ENCODE measurements at regions not wholly inside any gene's neighbourhood (a gene's known extent, or its start where the extent isn't known, plus 50 kb on each side); places are given as distances from the start of the nearest gene placed in this dataset.

DNA sequence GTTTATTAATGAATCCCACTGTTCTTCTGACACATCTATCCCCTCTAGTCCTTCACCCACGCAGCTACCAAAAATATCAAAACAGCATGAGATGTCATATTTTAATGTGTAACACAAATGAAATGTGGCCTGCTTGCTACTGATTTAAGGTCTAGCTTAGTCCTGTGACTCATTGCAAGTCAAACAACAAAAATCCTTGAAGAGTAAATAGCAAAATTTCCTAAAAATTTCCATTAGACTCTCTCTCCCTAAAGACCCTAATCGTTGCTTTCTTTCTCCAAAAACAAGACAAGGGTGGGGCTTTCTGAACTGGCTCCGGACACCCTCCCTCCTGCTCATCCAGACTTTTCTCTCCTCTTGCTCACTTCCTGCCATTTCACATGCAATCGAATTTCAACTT, 99.9 kb upstream of the IPO5 start:
- Mint-ChIP-seq H3K4me3 (ENCODE audit: unreplicated experiment) (no peak overlapping the region), H3K4me1 (ENCODE audit: low read depth, unreplicated experiment) (peaks cover 8% of the 10 kb centered on the region), H3K9me3 (ENCODE audit: unreplicated experiment) (peaks cover 5% of the 10 kb centered on the region), H3K36me3 (ENCODE audit: low read depth, unreplicated experiment) (no peaks in the 10 kb centered on the region), H3K27ac (ENCODE audit: unreplicated experiment) (no peak overlapping the region), H3K27me3 (ENCODE audit: low read depth, unreplicated experiment) (no peaks in the 10 kb centered on the region)
- Histone ChIP-seq H3K4me2 (ENCODE audit: low read length) (no peak overlapping the region), H3K9ac (ENCODE audit: low read length) (no peak overlapping the region), H3K4me1 (ENCODE audit: insufficient read depth, low read length) (peaks cover 10% of the 10 kb centered on the region), H3K27ac (ENCODE audit: low read depth, low read length) (no peak overlapping the region), H2AFZ (ENCODE audit: low read depth, low read length) (no peak overlapping the region), H4K20me1 (ENCODE audit: insufficient read depth, low read length) (no peaks in the 10 kb centered on the region), H3K9me3 (ENCODE audit: insufficient read depth, low read depth, low read length) (no peaks in the 10 kb centered on the region), H3K4me3 (ENCODE audit: insufficient read depth, low read depth, low read length) (no peak overlapping the region), H3K79me2 (ENCODE audit: insufficient read depth, low read length) (no peaks in the 10 kb centered on the region), H3K36me3 (ENCODE audit: insufficient read depth, low read length) (no peaks in the 10 kb centered on the region), H3K27me3 (ENCODE audit: insufficient read depth, low read length) (no peaks in the 10 kb centered on the region)
- FAIRE-seq (no peak), DNase-seq (ENCODE audit: low read depth) (peak; percentile 2)
- no peak for TF ChIP-seq EZH2 (IDR thresholded peaks at IDR 0.05; ENCODE audit: insufficient read depth, low read length)
- TF ChIP-seq, protein P1, sequence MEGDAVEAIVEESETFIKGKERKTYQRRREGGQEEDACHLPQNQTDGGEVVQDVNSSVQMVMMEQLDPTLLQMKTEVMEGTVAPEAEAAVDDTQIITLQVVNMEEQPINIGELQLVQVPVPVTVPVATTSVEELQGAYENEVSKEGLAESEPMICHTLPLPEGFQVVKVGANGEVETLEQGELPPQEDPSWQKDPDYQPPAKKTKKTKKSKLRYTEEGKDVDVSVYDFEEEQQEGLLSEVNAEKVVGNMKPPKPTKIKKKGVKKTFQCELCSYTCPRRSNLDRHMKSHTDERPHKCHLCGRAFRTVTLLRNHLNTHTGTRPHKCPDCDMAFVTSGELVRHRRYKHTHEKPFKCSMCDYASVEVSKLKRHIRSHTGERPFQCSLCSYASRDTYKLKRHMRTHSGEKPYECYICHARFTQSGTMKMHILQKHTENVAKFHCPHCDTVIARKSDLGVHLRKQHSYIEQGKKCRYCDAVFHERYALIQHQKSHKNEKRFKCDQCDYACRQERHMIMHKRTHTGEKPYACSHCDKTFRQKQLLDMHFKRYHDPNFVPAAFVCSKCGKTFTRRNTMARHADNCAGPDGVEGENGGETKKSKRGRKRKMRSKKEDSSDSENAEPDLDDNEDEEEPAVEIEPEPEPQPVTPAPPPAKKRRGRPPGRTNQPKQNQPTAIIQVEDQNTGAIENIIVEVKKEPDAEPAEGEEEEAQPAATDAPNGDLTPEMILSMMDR (IDR thresholded peaks at IDR 0.05; ENCODE audit: insufficient read depth, low read depth, low read length) = no peak

DNA sequence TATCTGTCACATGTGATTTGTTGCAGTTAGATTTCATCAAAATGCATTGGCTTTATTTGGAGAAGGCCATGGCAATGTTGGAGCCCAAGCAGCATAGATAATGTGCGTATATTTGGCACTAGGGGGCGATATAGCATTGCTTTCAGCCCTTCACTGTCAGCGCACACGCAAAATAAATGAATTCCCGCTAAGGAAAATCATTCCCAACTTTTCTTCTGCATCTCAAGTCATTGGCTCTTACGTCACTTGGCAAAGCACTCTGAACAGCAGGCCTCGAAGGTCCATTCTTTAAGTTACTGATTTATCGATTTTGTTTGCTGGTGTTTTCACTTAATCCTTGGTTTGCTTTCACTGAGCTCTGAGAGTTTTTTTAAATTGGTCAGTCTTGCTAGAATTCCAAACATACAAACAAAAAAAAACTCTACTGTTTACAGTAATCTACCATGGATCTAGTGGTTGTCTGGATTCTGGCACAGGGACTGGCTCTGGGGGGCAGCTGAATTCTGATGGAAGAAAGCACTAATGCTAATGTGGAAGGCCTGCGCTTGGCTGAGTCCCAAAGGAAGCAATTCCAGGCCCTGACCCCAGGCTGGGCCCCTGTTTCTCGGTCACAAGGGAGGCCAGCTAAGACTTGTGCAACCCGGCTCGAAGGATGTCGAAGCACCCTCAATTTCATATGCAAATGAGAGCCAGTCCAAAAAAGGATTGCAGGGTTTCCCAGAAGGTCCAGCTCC, 97.7 kb upstream of the IPO5 start:
- no peak overlapping the region for H3K27ac ChIP-seq (ENCODE audit: low read depth, low read length)
- DNase-seq (ENCODE audit: low read depth) = peak; percentile 73
- peak overlapping the region; percentile 36 for H3K4me2 ChIP-seq (ENCODE audit: low read length)
- no peaks in the 10 kb centered on the region for H3K79me2 ChIP-seq (ENCODE audit: insufficient read depth, low read length)
- peaks cover 10% of the 10 kb centered on the region for H3K4me1 ChIP-seq (ENCODE audit: insufficient read depth, low read length)
- Mint-ChIP-seq H3K36me3 (ENCODE audit: low read depth, unreplicated experiment) (no peaks in the 10 kb centered on the region), H3K9me3 (ENCODE audit: unreplicated experiment) (peaks cover 6% of the 10 kb centered on the region), H3K4me3 (ENCODE audit: unreplicated experiment) (no peak overlapping the region), H3K27me3 (ENCODE audit: low read depth, unreplicated experiment) (no peaks in the 10 kb centered on the region), H3K27ac (ENCODE audit: unreplicated experiment) (no peak overlapping the region), H3K4me1 (ENCODE audit: low read depth, unreplicated experiment) (peaks cover 5% of the 10 kb centered on the region)
- no peak overlapping the region for H3K4me3 ChIP-seq (ENCODE audit: insufficient read depth, low read depth, low read length)
- TF ChIP-seq, protein P1 (IDR thresholded peaks at IDR 0.05; ENCODE audit: insufficient read depth, low read depth, low read length) = peak; percentile 96
- TF ChIP-seq EZH2 (IDR thresholded peaks at IDR 0.05; ENCODE audit: insufficient read depth, low read length) = no peak
- H3K36me3 ChIP-seq (ENCODE audit: insufficient read depth, low read length) = no peaks in the 10 kb centered on the region
- peak overlapping the region; percentile 36 for H2AFZ ChIP-seq (ENCODE audit: low read depth, low read length)
- no peaks in the 10 kb centered on the region for H3K9me3 ChIP-seq (ENCODE audit: insufficient read depth, low read depth, low read length)
- H3K9ac ChIP-seq (ENCODE audit: low read length) = peak overlapping the region; percentile 38
- H3K27me3 ChIP-seq (ENCODE audit: insufficient read depth, low read length) = no peaks in the 10 kb centered on the region
- FAIRE-seq = peak; percentile 91
- H4K20me1 ChIP-seq (ENCODE audit: insufficient read depth, low read length) = no peaks in the 10 kb centered on the region

DNA sequence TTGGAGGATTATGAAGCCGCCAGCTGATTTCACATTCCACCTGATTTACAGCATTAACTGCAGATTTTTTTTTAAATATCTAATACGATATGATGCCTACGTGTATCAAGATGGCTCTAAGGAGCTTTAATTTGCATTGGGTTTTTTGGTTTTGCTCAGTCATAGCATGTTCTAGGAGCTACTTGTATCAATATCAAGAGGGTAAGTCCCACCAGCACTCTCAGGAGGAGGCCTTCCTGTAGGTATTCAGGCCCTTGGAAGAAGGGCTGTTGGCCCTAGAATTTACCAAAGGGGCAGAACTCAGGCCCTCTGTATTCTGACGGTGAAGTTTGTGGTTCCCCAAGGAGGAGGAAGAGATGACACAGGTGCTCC, 97.2 kb upstream of the IPO5 start:
- Histone ChIP-seq H2AFZ (ENCODE audit: low read depth, low read length) (no peak overlapping the region), H3K9me3 (ENCODE audit: insufficient read depth, low read depth, low read length) (no peaks in the 10 kb centered on the region), H3K4me1 (ENCODE audit: insufficient read depth, low read length) (peaks cover 10% of the 10 kb centered on the region), H3K4me3 (ENCODE audit: insufficient read depth, low read depth, low read length) (no peak overlapping the region), H3K36me3 (ENCODE audit: insufficient read depth, low read length) (no peaks in the 10 kb centered on the region), H3K4me2 (ENCODE audit: low read length) (no peak overlapping the region), H3K79me2 (ENCODE audit: insufficient read depth, low read length) (no peaks in the 10 kb centered on the region), H4K20me1 (ENCODE audit: insufficient read depth, low read length) (no peaks in the 10 kb centered on the region), H3K9ac (ENCODE audit: low read length) (peak overlapping the region; percentile 38), H3K27me3 (ENCODE audit: insufficient read depth, low read length) (no peaks in the 10 kb centered on the region), H3K27ac (ENCODE audit: low read depth, low read length) (no peak overlapping the region)
- peaks cover 3% of the 10 kb centered on the region for H3K9me3 Mint-ChIP-seq (ENCODE audit: unreplicated experiment)
- no peaks in the 10 kb centered on the region for H3K36me3 Mint-ChIP-seq (ENCODE audit: low read depth, unreplicated experiment)
- no peak overlapping the region for H3K4me3 Mint-ChIP-seq (ENCODE audit: unreplicated experiment)
- DNase-seq (ENCODE audit: low read depth) (no peak), FAIRE-seq (no peak)
- TF ChIP-seq EZH2 (IDR thresholded peaks at IDR 0.05; ENCODE audit: insufficient read depth, low read length) = no peak
- TF ChIP-seq, protein P1 (IDR thresholded peaks at IDR 0.05; ENCODE audit: insufficient read depth, low read depth, low read length) = no peak
- no peak overlapping the region for H3K27ac Mint-ChIP-seq (ENCODE audit: unreplicated experiment)
- peaks cover 5% of the 10 kb centered on the region for H3K4me1 Mint-ChIP-seq (ENCODE audit: low read depth, unreplicated experiment)
- no peaks in the 10 kb centered on the region for H3K27me3 Mint-ChIP-seq (ENCODE audit: low read depth, unreplicated experiment)
